ENCODE measurements at regions not wholly inside any gene's neighbourhood (a gene's known extent, or its start where the extent isn't known, plus 50 kb on each side); places are given as distances from the start of the nearest gene placed in this dataset.

GRCh38 chr5:91722736-91723467 lies 339.8 kb upstream of the ARRDC3 start:
- H3K27ac ChIP-seq = no peak overlapping the region
- no peak for TF ChIP-seq CTCF (conservative IDR thresholded peaks at IDR 0.05)

- no peak overlapping the region for H3K27ac ChIP-seq
- TF ChIP-seq CTCF (conservative IDR thresholded peaks at IDR 0.05) = no peak
Measured at GRCh38 chr5:91712718-91713117, 329.6 kb upstream of the ARRDC3 start.

DNA sequence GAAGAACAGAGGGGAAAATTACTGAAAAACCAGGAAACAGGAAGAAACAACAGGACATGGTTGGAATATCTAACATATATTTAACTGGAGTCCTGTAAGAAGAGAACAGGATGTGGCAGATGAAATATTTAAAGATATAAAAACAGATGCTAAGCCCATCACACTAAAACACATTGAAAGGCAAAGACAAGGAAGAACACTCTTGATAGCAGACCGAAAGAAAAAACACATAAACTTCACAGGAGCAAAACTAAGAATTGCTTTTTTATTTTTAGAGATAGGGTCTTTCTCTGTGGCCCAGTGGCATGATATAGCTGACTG lies 324.4 kb upstream of the ARRDC3 start:
- no peak for TF ChIP-seq CTCF (conservative IDR thresholded peaks at IDR 0.05)
- no peak overlapping the region for H3K27ac ChIP-seq

DNA sequence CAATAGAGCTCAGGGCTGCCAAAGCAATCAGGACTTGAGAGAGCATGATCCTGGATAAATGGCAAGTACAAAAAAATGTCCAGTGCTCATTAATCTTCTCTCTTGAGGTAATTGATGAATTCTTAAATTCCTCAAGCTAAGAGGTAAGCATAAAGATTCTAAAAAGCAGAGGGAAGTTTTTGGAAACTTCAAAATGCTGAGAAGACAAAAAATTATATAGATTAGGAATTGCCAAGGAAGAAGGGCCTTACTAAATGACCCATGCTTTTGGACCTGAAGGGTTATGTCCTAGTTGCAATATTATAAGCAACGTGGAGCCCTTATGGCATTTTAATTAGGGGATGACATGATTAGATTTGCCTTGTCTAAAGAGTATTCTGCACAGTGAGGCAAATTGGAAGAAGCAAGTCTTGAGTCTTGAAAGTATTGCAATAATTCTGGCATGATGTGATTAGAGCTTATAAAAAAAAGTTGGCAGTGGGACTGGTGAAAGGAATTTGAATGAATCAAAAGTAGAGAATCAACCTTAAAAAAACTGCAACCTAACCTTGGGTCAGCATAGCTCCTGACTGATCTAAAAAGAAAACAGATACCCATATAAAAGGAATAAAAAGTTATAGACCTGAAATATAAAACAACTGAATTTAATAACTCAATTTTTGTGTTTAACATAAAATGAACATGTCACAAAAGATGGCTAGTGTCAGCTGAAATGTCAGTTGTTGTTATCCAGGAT lies 323.8 kb upstream of the ARRDC3 start:
- no peak overlapping the region for H3K27ac ChIP-seq
- TF ChIP-seq CTCF (conservative IDR thresholded peaks at IDR 0.05) = no peak

DNA sequence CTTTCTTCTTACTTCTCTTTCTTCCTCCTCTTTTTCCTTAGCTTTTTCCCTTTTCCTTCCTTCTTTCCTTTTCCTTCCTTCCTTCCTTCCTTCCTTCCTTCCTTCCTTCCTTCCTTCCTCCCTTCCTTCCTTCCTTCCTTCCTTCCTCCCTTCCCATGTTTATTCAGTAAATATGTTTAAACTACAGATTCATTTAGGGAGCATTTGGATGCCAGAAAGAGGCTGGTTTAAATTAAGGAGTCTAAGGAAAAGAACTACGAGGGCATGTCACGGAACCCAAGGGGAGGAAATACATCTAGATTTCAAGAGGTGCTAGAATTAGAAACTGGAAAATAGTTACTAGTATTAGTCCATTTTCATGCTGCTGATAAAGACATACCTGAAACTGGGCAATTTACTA lies 320.0 kb upstream of the ARRDC3 start:
- H3K27ac ChIP-seq = no peak overlapping the region
- TF ChIP-seq CTCF (conservative IDR thresholded peaks at IDR 0.05) = no peak

- TF ChIP-seq CTCF (conservative IDR thresholded peaks at IDR 0.05) = no peak
- H3K27ac ChIP-seq = no peak overlapping the region
Measured at GRCh38 chr5:91699429-91699828, 316.3 kb upstream of the ARRDC3 start.

DNA sequence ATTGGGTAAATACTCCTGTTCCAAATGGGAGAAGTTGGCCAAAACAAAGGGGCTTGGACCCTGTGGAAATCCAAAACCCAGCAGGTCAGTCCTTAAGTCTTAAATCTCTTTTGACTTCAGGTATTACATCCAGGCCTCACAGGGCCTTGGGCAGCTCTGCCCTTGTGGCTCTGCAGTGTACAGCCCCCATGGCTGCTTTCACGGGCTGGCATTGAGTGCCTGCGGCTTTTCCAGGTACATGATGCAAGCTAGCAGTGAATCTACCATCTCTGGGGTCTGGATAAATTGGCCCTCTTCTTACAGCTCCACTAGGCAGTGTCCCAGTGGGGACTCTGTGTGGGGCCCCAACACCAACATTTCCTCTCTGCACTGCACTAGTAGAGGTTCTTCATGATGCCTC lies 308.5 kb upstream of the ARRDC3 start:
- no peak overlapping the region for H3K27ac ChIP-seq
- TF ChIP-seq CTCF (conservative IDR thresholded peaks at IDR 0.05) = no peak
